OCI-LY3 (cell line): ENCODE measurements at regions not wholly inside any gene's neighbourhood (a gene's known extent, or its start where the extent isn't known, plus 50 kb on each side); places are given as distances from the start of the nearest gene placed in this dataset.

Experiments
- CTCF ChIP-seq: fragments of 200-600, 300-600 bp; sonication (generic); IDR thresholded peaks from 2 replicates; pipeline ENCODE4 v1.5.1; 2014; ENCODE audit warnings: antibody characterized with exemption, low read length, low read depth
- EZH2phosphoT487 ChIP-seq: fragments of 200-600 bp; shearing (Covaris generic); IDR thresholded peaks from 2 replicates; pipeline ENCODE4 v1.6.1; 2018; ENCODE audit warnings: antibody characterized with exemption, mixed run types, low read depth

- TF ChIP-seq CTCF = no peak
- TF ChIP-seq EZH2phosphoT487 = no peak
Measured at GRCh38 chr3:44132593-44132992, 109.1 kb upstream of the TOPAZ1 start.
